ENCODE measurements at regions not wholly inside any gene's neighbourhood (a gene's known extent, or its start where the extent isn't known, plus 50 kb on each side); places are given as distances from the start of the nearest gene placed in this dataset.

DNA sequence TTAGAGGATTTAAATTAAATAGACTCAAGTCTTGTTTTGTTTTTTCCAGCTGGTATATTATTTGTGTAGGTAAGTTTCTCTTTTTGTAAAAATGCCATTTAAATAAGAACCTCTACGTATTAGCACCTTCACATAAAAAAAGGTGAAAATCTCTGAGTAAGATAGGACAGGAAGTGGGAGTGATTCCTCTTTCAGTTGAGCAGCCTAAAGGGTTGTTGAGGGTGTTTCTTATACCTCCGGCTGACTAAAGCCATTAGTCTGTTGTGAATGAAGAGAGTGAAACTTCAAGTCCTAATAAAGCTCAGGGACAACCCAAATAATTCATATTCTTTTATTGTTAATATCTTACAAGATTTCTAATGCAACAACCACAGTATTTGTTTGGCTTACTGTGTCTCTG lies 188.7 kb downstream of the CHRM3 start:
- Histone ChIP-seq H3K27ac (replicated peaks) (no peak overlapping the region), H3K27me3 (ENCODE audit: insufficient read depth, poor library complexity, severe bottlenecking) (no peaks in the 10 kb centered on the region), H3K4me3 (replicated peaks; ENCODE audit: insufficient read depth, low read length) (no peak overlapping the region)
- no peak for TF ChIP-seq SPI1 (IDR thresholded peaks at IDR 0.05; ENCODE audit: borderline replicate concordance, low read depth)
- TF ChIP-seq GABPA (IDR thresholded peaks at IDR 0.05; ENCODE audit: low read depth), result no peak
- no peak for TF ChIP-seq POLR2AphosphoS5 (IDR thresholded peaks at IDR 0.05; ENCODE audit: low read depth)
- TF ChIP-seq, protein P1, sequence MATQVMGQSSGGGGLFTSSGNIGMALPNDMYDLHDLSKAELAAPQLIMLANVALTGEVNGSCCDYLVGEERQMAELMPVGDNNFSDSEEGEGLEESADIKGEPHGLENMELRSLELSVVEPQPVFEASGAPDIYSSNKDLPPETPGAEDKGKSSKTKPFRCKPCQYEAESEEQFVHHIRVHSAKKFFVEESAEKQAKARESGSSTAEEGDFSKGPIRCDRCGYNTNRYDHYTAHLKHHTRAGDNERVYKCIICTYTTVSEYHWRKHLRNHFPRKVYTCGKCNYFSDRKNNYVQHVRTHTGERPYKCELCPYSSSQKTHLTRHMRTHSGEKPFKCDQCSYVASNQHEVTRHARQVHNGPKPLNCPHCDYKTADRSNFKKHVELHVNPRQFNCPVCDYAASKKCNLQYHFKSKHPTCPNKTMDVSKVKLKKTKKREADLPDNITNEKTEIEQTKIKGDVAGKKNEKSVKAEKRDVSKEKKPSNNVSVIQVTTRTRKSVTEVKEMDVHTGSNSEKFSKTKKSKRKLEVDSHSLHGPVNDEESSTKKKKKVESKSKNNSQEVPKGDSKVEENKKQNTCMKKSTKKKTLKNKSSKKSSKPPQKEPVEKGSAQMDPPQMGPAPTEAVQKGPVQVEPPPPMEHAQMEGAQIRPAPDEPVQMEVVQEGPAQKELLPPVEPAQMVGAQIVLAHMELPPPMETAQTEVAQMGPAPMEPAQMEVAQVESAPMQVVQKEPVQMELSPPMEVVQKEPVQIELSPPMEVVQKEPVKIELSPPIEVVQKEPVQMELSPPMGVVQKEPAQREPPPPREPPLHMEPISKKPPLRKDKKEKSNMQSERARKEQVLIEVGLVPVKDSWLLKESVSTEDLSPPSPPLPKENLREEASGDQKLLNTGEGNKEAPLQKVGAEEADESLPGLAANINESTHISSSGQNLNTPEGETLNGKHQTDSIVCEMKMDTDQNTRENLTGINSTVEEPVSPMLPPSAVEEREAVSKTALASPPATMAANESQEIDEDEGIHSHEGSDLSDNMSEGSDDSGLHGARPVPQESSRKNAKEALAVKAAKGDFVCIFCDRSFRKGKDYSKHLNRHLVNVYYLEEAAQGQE (IDR thresholded peaks at IDR 0.05; ENCODE audit: insufficient replicate concordance, low read depth), result no peak
- TF ChIP-seq, protein P2, sequence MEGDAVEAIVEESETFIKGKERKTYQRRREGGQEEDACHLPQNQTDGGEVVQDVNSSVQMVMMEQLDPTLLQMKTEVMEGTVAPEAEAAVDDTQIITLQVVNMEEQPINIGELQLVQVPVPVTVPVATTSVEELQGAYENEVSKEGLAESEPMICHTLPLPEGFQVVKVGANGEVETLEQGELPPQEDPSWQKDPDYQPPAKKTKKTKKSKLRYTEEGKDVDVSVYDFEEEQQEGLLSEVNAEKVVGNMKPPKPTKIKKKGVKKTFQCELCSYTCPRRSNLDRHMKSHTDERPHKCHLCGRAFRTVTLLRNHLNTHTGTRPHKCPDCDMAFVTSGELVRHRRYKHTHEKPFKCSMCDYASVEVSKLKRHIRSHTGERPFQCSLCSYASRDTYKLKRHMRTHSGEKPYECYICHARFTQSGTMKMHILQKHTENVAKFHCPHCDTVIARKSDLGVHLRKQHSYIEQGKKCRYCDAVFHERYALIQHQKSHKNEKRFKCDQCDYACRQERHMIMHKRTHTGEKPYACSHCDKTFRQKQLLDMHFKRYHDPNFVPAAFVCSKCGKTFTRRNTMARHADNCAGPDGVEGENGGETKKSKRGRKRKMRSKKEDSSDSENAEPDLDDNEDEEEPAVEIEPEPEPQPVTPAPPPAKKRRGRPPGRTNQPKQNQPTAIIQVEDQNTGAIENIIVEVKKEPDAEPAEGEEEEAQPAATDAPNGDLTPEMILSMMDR (IDR thresholded peaks at IDR 0.05; ENCODE audit: insufficient read depth, low read length), result no peak
- DNase-seq (ENCODE audit: low read depth in 1 of 2, low spot score in 1 of 2), result no peak

DNA sequence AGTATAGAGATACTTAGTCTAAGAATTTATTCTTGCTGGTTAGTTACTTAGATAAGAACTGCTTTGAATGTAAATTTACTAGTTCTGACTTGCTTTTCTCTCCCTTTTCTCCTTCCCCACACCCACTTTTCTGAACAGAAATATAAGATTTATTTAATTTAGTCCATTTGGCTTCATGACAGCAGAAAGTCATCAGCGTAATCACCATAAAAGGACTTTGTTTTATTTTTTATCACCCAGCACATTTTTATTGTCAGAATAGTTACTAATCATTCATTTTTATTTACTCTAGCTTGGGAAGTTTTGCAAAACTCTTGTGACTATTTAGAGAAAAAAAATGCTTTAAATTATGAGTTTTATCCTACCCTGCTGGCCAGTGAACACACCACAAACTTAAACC lies 197.2 kb downstream of the CHRM3 start:
- H3K4me3 ChIP-seq (replicated peaks; ENCODE audit: insufficient read depth, low read length), result no peak overlapping the region
- DNase-seq (ENCODE audit: low read depth in 1 of 2, low spot score in 1 of 2), result no peak
- TF ChIP-seq, protein P2 (IDR thresholded peaks at IDR 0.05; ENCODE audit: insufficient read depth, low read length), result no peak
- TF ChIP-seq POLR2AphosphoS5 (IDR thresholded peaks at IDR 0.05; ENCODE audit: low read depth) (no peak), SPI1 (IDR thresholded peaks at IDR 0.05; ENCODE audit: borderline replicate concordance, low read depth) (no peak), GABPA (IDR thresholded peaks at IDR 0.05; ENCODE audit: low read depth) (no peak)
- TF ChIP-seq, protein P1 (IDR thresholded peaks at IDR 0.05; ENCODE audit: insufficient replicate concordance, low read depth), result no peak
- no peak overlapping the region for H3K27ac ChIP-seq (replicated peaks)
- H3K27me3 ChIP-seq (ENCODE audit: insufficient read depth, poor library complexity, severe bottlenecking), result no peaks in the 10 kb centered on the region

DNA sequence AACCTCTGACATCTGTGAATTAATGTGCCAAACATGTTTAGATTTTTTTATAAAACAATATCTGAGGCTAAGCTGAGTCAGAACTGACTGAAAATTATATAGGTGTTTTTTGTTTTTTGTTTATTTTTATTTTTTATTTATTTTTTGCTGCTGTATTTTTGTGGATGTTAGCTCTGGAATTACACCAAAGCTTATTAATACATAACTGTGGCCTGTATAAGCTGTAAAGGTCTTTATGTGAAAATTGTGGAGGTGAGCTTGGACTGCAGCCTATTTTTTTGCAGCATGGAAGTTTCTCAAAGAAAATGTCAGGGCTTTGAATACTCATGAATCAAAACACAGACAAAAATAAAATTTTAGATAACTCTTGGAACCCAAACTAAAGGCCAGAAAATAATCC lies 199.8 kb downstream of the CHRM3 start:
- Histone ChIP-seq H3K27ac (replicated peaks) (no peak overlapping the region), H3K27me3 (ENCODE audit: insufficient read depth, poor library complexity, severe bottlenecking) (no peaks in the 10 kb centered on the region), H3K4me3 (replicated peaks; ENCODE audit: insufficient read depth, low read length) (no peak overlapping the region)
- no peak for DNase-seq (ENCODE audit: low read depth in 1 of 2, low spot score in 1 of 2)
- no peak for TF ChIP-seq GABPA (IDR thresholded peaks at IDR 0.05; ENCODE audit: low read depth)
- no peak for TF ChIP-seq SPI1 (IDR thresholded peaks at IDR 0.05; ENCODE audit: borderline replicate concordance, low read depth)
- TF ChIP-seq, protein P1 (IDR thresholded peaks at IDR 0.05; ENCODE audit: insufficient replicate concordance, low read depth), result no peak
- TF ChIP-seq, protein P2 (IDR thresholded peaks at IDR 0.05; ENCODE audit: insufficient read depth, low read length), result no peak
- no peak for TF ChIP-seq POLR2AphosphoS5 (IDR thresholded peaks at IDR 0.05; ENCODE audit: low read depth)
